ENCODE measurements at regions not wholly inside any gene's neighbourhood (a gene's known extent, or its start where the extent isn't known, plus 50 kb on each side); places are given as distances from the start of the nearest gene placed in this dataset.

GRCh38 chr9:26394025-26394424 lies 498.6 kb downstream of the CAAP1 start:
- DNase-seq (ENCODE audit: low read depth in 2 of 2), result no peak

DNA sequence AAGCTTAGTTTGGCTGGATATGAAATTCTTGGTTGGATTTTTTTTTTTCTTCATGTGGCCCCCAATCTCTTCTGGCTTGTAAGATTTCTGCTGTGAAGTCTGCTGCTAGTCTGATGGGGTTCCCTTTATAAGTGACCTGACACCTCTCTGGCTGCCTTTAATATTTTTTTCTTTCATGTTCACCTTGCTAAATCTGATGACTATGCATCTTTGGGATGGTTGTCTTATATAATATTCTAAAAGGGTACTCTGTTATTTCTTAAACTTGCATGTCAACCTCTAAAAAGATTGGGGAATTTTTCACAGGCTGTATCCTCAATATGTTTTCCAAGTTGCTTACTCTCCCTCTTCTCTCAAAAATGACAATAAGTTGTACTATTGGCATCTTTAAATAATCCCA lies 500.0 kb downstream of the CAAP1 start:
- no peak for DNase-seq (ENCODE audit: low read depth in 2 of 2)

DNA sequence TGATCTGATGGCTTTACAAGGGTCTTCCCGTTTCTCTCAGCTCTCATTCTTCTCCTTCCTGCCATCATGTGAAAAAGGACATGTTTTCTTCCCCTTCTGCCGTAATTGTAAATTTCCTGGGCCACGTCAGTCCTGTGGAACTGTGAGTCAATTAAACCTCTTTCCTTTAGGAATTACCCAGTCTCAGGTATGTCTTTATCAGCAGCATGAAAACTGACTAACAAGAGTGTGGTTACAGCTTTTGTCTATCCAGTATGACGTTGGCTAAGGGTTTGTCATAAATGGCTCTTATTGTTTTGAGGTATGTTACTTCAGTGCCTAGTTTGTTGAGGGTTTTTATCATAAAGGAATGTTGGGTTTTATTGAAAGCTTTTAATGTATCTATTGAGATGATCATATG lies 501.6 kb downstream of the CAAP1 start:
- no peak for DNase-seq (ENCODE audit: low read depth in 2 of 2)

DNA sequence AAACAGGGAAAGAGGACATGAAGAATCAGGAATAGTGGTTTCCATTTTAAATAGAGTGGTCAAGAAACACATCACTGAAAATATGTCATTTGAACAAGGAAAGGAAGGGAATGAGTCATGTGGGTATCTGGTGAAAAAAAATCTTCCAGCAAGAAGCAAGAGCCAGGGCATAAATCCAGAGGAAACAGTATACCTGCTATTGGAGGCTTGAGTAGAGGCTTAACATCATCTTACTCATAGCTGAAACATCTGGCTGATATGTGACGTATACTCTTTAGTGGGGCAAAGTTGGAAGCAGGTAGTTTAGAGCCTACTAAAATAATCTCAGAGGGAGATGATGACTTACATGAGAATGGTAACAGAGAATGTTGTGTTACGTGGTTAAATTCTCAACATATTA lies 517.2 kb downstream of the CAAP1 start:
- peak; percentile 11 to 12 for DNase-seq (ENCODE audit: low read depth in 2 of 2)

DNA sequence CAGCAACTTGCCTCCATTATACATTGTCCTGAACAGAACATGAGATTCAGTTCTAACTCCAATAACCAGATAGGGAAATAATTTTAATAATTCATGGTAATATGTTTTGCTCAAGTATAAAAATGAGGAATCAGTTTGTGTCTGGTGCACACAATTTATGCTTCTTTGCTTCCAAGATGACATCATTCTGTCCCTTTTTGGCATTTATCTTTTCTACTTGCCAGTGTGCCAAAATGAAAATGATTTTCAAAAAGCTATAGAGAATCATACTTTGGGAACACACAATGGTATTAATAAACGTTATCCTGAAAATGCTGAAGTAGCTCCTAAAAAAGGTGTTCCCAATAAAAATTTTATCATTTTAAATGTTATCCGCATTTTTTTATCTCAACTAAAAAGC lies 519.0 kb downstream of the CAAP1 start:
- DNase-seq (ENCODE audit: low read depth in 2 of 2), result no peak

- no peak for DNase-seq (ENCODE audit: low read depth in 2 of 2)
Observed at GRCh38 chr9:26371236-26371635, 521.4 kb downstream of the CAAP1 start.

- DNase-seq (ENCODE audit: low read depth in 2 of 2), result peak; percentile 8 to 15
Observed at GRCh38 chr9:26369093-26369492, 523.5 kb downstream of the CAAP1 start.

DNA sequence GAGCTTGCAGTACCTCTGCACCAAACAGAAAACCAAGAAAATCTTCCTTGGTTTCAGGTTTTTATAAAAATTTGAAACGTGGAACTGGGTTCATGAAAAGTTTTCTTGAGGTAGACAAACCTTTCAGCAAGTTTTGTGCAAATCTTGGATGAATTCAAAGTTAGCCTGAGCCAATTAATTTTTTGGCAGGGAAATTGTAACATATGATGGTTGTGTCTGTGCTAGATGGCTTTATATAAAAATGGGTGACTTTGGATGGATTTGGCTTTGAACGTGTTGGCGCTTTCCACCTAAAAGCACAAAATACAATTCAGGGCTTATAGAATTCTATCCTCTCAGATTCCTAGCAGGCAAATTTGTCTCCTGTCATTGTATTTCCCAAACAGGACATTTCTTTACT lies 524.4 kb downstream of the CAAP1 start:
- no peak for DNase-seq (ENCODE audit: low read depth in 2 of 2)

- no peak for DNase-seq (ENCODE audit: low read depth in 2 of 2)
Observed at GRCh38 chr9:26361010-26361409, 531.6 kb downstream of the CAAP1 start.

DNA sequence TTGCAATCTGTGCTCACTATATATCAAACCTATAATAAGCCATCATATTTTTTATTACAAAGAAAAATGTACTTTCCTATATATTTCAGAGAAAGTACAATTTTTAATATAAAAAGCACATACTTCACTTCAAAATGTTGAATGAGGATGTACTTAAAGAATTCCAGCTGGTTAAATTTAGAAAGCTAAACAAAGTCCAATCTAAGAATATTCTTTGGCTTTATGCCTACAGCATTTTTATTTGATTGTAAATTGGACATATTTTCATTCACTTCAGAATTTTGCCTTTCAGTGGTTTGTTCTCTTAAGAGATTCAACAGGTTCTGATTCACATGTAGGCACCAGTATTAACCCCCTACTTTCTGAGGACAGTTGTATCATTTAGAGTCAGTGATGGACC lies 533.8 kb downstream of the CAAP1 start:
- DNase-seq (ENCODE audit: low read depth in 2 of 2), result no peak

GRCh38 chr9:26357803-26358344 lies 534.7 kb downstream of the CAAP1 start:
- no peak for DNase-seq (ENCODE audit: low read depth in 2 of 2)

- DNase-seq (ENCODE audit: low read depth in 2 of 2), result no peak
Observed at GRCh38 chr9:26356491-26356890, 536.1 kb downstream of the CAAP1 start.

DNA sequence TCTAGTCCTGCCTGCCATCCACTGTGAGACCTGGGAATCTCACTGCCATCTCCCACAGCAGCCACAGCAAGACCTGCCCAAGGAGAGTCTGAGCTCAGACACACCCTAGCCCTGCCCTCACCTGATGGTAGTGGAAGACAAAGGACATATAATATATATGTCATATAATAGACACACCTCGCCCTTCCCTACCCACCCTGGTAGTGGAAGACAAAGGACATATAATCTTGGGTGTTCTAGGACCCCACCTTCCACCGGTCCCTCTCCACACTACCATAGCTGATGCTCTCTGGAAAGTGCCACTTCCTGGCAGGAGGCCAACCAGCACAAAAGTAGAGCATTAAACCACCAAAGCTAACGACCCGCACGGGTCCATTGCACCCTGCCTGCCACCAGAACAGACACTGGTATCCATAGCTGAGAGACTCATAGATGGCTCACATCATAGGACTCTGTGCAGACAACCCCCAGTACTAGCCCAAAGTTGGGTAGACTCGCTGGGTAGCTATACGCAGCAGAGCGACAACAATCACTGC lies 545.6 kb downstream of the CAAP1 start:
- no peak for DNase-seq (ENCODE audit: low read depth in 2 of 2)

GRCh38 chr9:26341545-26341944 lies 551.1 kb downstream of the CAAP1 start:
- DNase-seq (ENCODE audit: low read depth in 2 of 2), result peak; percentile 18 to 25

DNA sequence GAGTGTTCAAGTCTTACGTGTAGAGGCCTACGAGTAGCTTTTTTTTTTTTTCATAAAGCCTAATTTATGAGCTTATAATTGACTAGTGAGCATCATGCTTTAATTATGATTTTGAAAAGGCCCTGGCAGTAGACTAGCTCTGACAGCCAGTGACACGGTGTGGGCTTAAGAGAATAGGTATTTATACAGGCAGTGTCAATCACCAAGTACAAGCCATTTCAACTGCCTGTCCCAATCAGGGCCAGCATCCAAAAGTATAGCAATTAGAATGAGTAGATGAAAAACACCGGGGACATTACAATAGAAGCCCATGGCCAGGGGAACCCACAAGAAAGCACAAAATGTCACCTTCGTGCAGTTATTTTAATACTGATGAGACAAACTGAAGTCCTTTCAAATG lies 552.8 kb downstream of the CAAP1 start:
- DNase-seq (ENCODE audit: low read depth in 2 of 2), result no peak

DNA sequence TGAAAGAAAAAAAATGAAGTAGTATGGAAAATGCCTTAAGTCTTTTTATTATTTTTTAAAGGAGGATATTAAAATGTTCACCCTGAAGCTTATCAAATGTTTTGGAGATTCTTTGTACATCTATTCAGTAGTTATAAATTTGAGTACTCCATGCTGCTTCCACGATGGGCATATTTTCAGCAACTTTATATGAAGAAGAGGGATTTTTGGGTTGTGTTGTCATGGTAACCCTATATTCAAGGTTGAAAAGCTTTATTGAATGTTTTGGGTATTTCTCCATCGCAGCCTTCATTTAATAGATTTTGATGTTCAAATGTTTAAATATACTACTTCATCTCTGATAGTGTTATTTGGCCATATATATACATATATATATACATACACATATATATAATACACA lies 557.5 kb downstream of the CAAP1 start:
- no peak for DNase-seq (ENCODE audit: low read depth in 2 of 2)

DNA sequence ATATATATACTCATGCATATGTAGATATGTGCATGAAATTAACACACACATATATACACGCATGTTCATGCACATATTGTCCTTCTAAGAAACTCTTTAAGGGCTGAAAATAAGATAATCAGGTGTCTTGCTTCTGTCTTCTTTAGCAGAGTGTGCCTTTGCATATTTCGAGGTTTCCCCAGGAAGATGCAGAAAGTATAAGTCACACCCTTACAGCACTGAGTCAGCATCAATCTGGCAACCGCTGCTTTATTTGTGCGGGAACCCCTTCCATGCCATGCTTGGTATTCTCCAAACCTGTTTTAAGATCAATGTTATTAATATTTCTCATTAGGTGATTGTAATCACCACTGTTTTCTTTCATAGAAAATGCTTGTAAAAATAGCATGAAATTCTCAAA lies 557.9 kb downstream of the CAAP1 start:
- no peak for DNase-seq (ENCODE audit: low read depth in 2 of 2)

- no peak for DNase-seq (ENCODE audit: low read depth in 2 of 2)
Observed at GRCh38 chr9:26331223-26331622, 561.4 kb downstream of the CAAP1 start.

GRCh38 chr9:26329974-26330373 lies 562.6 kb downstream of the CAAP1 start:
- DNase-seq (ENCODE audit: low read depth in 2 of 2), result no peak

DNA sequence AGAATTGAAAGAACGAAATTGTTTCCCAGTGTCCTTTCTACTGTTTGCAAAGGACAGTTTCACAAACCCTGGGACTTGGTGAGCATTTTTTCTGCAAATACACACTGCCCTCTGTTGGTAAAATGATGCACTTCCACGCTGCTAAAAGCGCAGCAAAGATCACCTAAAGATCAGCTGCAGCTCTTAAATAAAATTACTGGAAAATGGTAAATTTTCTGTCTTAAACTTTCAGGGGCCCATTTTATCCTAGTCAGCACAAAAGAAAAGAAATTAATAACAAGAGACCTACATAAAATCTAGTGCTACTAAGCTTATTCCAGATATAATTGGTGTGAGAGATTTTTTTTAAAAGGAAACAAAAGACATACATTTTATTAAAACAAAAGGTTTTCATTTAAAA lies 566.0 kb downstream of the CAAP1 start:
- peak; percentile 56 to 59 for DNase-seq (ENCODE audit: low read depth in 2 of 2)

GRCh38 chr9:26325444-26325829 lies 567.2 kb downstream of the CAAP1 start:
- peak in 1 of 2 experiments; percentile 20 for DNase-seq (ENCODE audit: low read depth in 2 of 2)

DNA sequence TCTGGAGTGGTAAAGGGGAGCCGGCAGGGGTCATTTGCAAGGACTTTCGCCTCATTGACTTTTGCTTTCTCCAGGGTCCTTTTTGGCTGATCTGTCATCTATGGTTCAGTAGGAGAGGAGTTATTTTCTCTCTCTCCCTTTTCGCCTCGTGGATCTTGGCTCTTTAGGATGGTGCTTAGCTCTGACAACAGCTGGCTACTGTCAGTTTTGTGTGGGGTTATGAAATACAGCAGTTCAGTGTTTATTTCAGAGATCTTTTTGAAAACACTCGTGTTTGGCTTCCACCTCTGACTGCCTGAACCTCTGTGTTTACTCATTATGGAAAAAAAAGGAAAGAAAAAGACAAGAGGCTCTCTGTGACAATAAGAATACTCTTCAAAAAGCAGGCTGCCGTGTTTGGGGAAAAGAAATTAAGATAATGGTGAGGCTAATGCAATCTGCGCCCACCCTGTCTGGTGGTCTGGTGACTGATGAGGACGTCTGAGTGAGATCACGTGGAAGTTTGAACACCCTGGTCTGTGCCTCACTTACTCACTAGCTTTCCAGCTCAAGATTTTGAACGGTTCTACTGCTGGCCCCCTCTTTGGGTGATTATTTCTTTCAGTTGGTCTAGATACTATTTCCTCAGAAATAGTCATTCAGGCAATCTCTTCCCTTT lies 567.7 kb downstream of the CAAP1 start:
- DNase-seq (ENCODE audit: low read depth in 2 of 2), result no peak

- no peak for DNase-seq (ENCODE audit: low read depth in 2 of 2)
Observed at GRCh38 chr9:26321935-26322334, 570.7 kb downstream of the CAAP1 start.

DNA sequence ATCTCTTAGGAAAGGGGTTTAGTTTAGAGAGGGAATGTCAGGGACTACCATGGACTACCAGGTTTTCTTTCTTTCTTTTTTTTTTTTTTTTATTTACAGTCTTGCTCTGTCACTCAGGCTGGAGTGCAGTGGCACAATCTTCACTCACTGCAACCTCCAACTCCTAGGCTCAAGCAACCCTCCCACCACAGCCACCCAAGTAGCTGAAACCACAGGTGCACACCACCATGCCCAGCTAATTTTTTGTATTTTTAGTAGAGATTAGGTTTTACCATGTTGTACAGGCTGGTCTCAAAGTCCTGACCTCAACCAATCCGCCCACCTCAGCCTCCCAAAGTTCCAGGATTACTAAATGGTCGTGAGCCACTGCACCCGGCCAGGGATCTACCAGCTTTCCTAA lies 572.7 kb downstream of the CAAP1 start:
- no peak for DNase-seq (ENCODE audit: low read depth in 2 of 2)
